KMS-11 (cell line): ENCODE measurements at regions not wholly inside any gene's neighbourhood (a gene's known extent, or its start where the extent isn't known, plus 50 kb on each side); places are given as distances from the start of the nearest gene placed in this dataset.

ENCODE experiments used
- H2AFZ ChIP-seq: fragments of 200-600 bp; sonication (generic); 2 replicates; pipeline ENCODE4 v1.6.1; 2016; ENCODE audit warnings: antibody characterized with exemption, mixed run types, low read depth
- H3K27ac ChIP-seq: fragments of 200-600 bp; sonication (generic); 2 replicates; pipeline ENCODE4 v1.6.1; 2016; ENCODE audit warnings: mild to moderate bottlenecking, mixed run types
- H3K27me3 ChIP-seq: fragments of 200-600 bp; sonication (generic); 2 replicates; pipeline ENCODE4 v1.6.1; 2017; ENCODE audit warnings: mild to moderate bottlenecking, low read depth, mixed run types, moderate library complexity; ENCODE audit not compliant: insufficient read depth
- H3K36me3 ChIP-seq: fragments of 200-600 bp; sonication (generic); 2 replicates; pipeline ENCODE4 v1.6.1; 2017; ENCODE audit warnings: mild to moderate bottlenecking, mixed run types; ENCODE audit not compliant: insufficient read depth
- H3K4me1 ChIP-seq: fragments of 200-600 bp; sonication (generic); 2 replicates; pipeline ENCODE4 v1.6.1; 2016; ENCODE audit warnings: mild to moderate bottlenecking, low read depth, mixed run types; ENCODE audit not compliant: poor library complexity, severe bottlenecking
- H3K4me2 ChIP-seq: fragments of 200-600 bp; sonication (generic); 2 replicates; pipeline ENCODE4 v1.7.0; 2016; ENCODE audit warnings: mild to moderate bottlenecking, mixed run types
- H3K4me3 ChIP-seq: fragments of 200-600 bp; sonication (generic); IDR thresholded peaks from 2 replicates; pipeline ENCODE4 v1.6.1; 2017; ENCODE audit warnings: low read depth, low read length, mixed read lengths; ENCODE audit not compliant: insufficient read depth
- H3K79me2 ChIP-seq: fragments of 200-600 bp; sonication (generic); 2 replicates; pipeline ENCODE4 v1.6.1; 2016; ENCODE audit warnings: low read depth, mixed run types; ENCODE audit not compliant: insufficient read depth
- H3K9ac ChIP-seq: fragments of 200-600 bp; sonication (generic); 2 replicates; pipeline ENCODE4 v1.6.1; 2016; ENCODE audit warnings: mild to moderate bottlenecking, mixed run types
- H4K20me1 ChIP-seq: fragments of 200-600 bp; sonication (generic); 2 replicates; pipeline ENCODE4 v1.6.1; 2016; ENCODE audit warnings: mild to moderate bottlenecking, mixed run types; ENCODE audit not compliant: insufficient read depth
- CTCF ChIP-seq: fragments of 200-600 bp; sonication (generic); conservative IDR thresholded peaks from 2 replicates; pipeline ENCODE4 v1.6.1; 2017; ENCODE audit warnings: low read depth, mild to moderate bottlenecking, antibody characterized with exemption, low read length, moderate library complexity, mixed read lengths

- Histone ChIP-seq H3K27ac (no peak overlapping the region), H3K4me2 (no peak overlapping the region), H3K9ac (no peak overlapping the region), H3K79me2 (no peaks in the 10 kb centered on the region), H3K27me3 (no peaks in the 10 kb centered on the region), H4K20me1 (no peaks in the 10 kb centered on the region), H2AFZ (no peak overlapping the region), H3K36me3 (no peaks in the 10 kb centered on the region), H3K4me1 (peaks cover 26% of the 10 kb centered on the region), H3K4me3 (no peak overlapping the region)
- no peak for TF ChIP-seq CTCF
Observed at GRCh38 chr17:34130544-34130943, 124.5 kb upstream of the CCL2 start.

GRCh38 chr17:34131386-34131785 is 123.7 kb upstream of the CCL2 start:
- peaks cover 26% of the 10 kb centered on the region for H3K4me1 ChIP-seq

DNA sequence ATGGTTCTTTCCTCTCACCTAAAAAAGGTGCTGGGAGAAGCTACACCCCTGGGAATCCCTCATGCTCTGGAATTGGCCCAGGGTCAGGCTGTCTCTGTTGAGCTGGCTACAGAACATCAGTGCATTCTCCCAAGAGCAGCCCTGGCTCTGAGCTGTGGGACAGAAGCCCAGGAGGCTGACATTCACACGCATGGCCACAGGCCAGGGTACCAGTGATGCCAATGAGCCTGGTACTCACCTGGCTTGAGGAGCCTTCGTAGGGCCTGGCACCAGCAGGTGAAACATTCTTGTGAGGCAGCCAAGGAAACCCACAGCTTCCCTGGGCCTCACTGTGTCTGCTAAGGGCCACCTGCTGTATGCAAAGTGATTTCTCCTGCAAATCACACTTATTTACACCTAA is 121.7 kb upstream of the CCL2 start:
- no peak overlapping the region for H3K27ac ChIP-seq
- H3K36me3 ChIP-seq, result no peaks in the 10 kb centered on the region
- no peaks in the 10 kb centered on the region for H3K27me3 ChIP-seq
- no peak overlapping the region for H3K9ac ChIP-seq
- H4K20me1 ChIP-seq, result no peaks in the 10 kb centered on the region
- no peak overlapping the region for H3K4me2 ChIP-seq
- TF ChIP-seq CTCF, result no peak
- no peaks in the 10 kb centered on the region for H3K79me2 ChIP-seq
- no peak overlapping the region for H3K4me3 ChIP-seq
- H3K4me1 ChIP-seq, result peaks cover 14% of the 10 kb centered on the region
- H2AFZ ChIP-seq, result no peak overlapping the region

More at GRCh38 chr17:34131386-34131785, 123.7 kb upstream of the CCL2 start:
- Histone ChIP-seq H3K27ac (no peak overlapping the region), H3K4me3 (no peak overlapping the region), H2AFZ (no peak overlapping the region), H3K79me2 (no peaks in the 10 kb centered on the region), H3K4me2 (no peak overlapping the region), H3K9ac (no peak overlapping the region), H3K27me3 (no peaks in the 10 kb centered on the region), H3K36me3 (no peaks in the 10 kb centered on the region), H4K20me1 (no peaks in the 10 kb centered on the region)
- TF ChIP-seq CTCF, result no peak

GRCh38 chr17:34135841-34136240 is 119.2 kb upstream of the CCL2 start:
- Histone ChIP-seq H3K27ac (no peak overlapping the region), H3K4me3 (no peak overlapping the region), H4K20me1 (no peaks in the 10 kb centered on the region), H3K27me3 (no peaks in the 10 kb centered on the region), H3K36me3 (no peaks in the 10 kb centered on the region), H3K4me2 (no peak overlapping the region), H2AFZ (no peak overlapping the region), H3K4me1 (no peaks in the 10 kb centered on the region), H3K9ac (no peak overlapping the region), H3K79me2 (no peaks in the 10 kb centered on the region)
- no peak for TF ChIP-seq CTCF
